ENCODE measurements at regions not wholly inside any gene's neighbourhood (a gene's known extent, or its start where the extent isn't known, plus 50 kb on each side); places are given as distances from the start of the nearest gene placed in this dataset.

- no peak overlapping the region for H3K9ac ChIP-seq (ENCODE audit: extremely low read depth, insufficient read length, low read length)
- H3K23me2 ChIP-seq (ENCODE audit: insufficient read length, low read depth, low read length, poor library complexity, severe bottlenecking) = no peaks in the 10 kb centered on the region
- peaks cover 10 to 14% of the 10 kb centered on the region in 2 experiments for H3K4me1 Mint-ChIP-seq
- H3K56ac ChIP-seq (ENCODE audit: insufficient read length, low read depth, low read length) = no peak overlapping the region
- DNase-seq = no peak
- no peaks in the 10 kb centered on the region for H3K79me1 ChIP-seq (ENCODE audit: insufficient read depth, low read depth, low read length, poor library complexity, severe bottlenecking)
- no peak overlapping the region for H3K27ac Mint-ChIP-seq
- no peak overlapping the region for H4K8ac ChIP-seq (replicated peaks; ENCODE audit: insufficient read length, low read depth, low read length)
- H3K4me2 ChIP-seq (ENCODE audit: insufficient read depth, insufficient read length, low read length) = no peak overlapping the region
- no peaks in the 10 kb centered on the region for H3K9me3 ChIP-seq (ENCODE audit: control insufficient read depth, low read depth, low read length)
- H3K27me3 Mint-ChIP-seq (ENCODE audit: low read depth) = no peaks in the 10 kb centered on the region
- no peak overlapping the region for H2AK5ac ChIP-seq (ENCODE audit: insufficient read length, low read length)
- H2AFZ ChIP-seq (ENCODE audit: low read length) = no peak overlapping the region
- no peak overlapping the region for H2BK20ac ChIP-seq (ENCODE audit: low read depth, low read length, poor library complexity, severe bottlenecking)
- no peaks in the 10 kb centered on the region for H3K27me3 ChIP-seq (ENCODE audit: insufficient read depth, low read length)
- H2BK12ac ChIP-seq (ENCODE audit: insufficient read length, low read depth, low read length) = no peak overlapping the region
- H3K36me3 Mint-ChIP-seq (ENCODE audit: insufficient read depth in 1 of 3, low read depth in 3 of 3) = no peaks in the 10 kb centered on the region; a peak in 1 of 7 replicates
- no peak overlapping the region for H3K18ac ChIP-seq (ENCODE audit: insufficient read length, low read depth, low read length)
- H4K5ac ChIP-seq (ENCODE audit: insufficient read length, low read depth, low read length) = no peak overlapping the region
- H4K91ac ChIP-seq (ENCODE audit: insufficient read length, low read depth, low read length) = no peak overlapping the region
- WGBS (ENCODE audit: extremely low coverage, insufficient read length, low lambda C conversion rate) = no CpG with 5 or more reads among the region's 11 CpGs
- H4K20me1 ChIP-seq (ENCODE audit: control insufficient read depth, insufficient read depth, insufficient read length) = no peaks in the 10 kb centered on the region
- H3K9me3 Mint-ChIP-seq = no peaks in the 10 kb centered on the region
- TF ChIP-seq CTCF (conservative IDR thresholded peaks at IDR 0.05) = no peak
- no peak overlapping the region for H3K14ac ChIP-seq (ENCODE audit: insufficient read depth, low read length)
- no peak overlapping the region for H3T11ph ChIP-seq (ENCODE audit: low read length)
- no peak overlapping the region for H3K23ac ChIP-seq (ENCODE audit: insufficient read length, low read depth, low read length)
- no peak overlapping the region for H2BK5ac ChIP-seq (ENCODE audit: insufficient read length, low read length)
- no peaks in the 10 kb centered on the region for H3K79me2 ChIP-seq (ENCODE audit: insufficient read depth, low read length)
- no peak overlapping the region for H2BK120ac ChIP-seq (ENCODE audit: low read depth, low read length, poor library complexity, severe bottlenecking)
- no peak overlapping the region for H2BK15ac ChIP-seq (ENCODE audit: low read depth, low read length)
- H3K27ac ChIP-seq (ENCODE audit: insufficient read length, low read depth, low read length) = no peak overlapping the region
- H3K4ac ChIP-seq (ENCODE audit: low read depth, low read length) = no peak overlapping the region
- no peaks in the 10 kb centered on the region for H3K4me1 ChIP-seq (ENCODE audit: insufficient read depth, low read length)
- no peak overlapping the region for H3K4me3 Mint-ChIP-seq
Measured at GRCh38 chr20:53725575-53725970, 131.9 kb upstream of the ZNF217 start.
